NB4 (cell line): ENCODE measurements at regions not wholly inside any gene's neighbourhood (a gene's known extent, or its start where the extent isn't known, plus 50 kb on each side); places are given as distances from the start of the nearest gene placed in this dataset.

ENCODE experiments used
- CTCF ChIP-seq: IDR thresholded peaks from one replicate; pipeline ENCODE4 v1.5.1; 2012; ENCODE audit warnings: low read depth, low read length
- MYC ChIP-seq: IDR thresholded peaks from 2 replicates; pipeline ENCODE4 v1.6.1; 2011; ENCODE audit warnings: low read depth, low read length

- no peak for TF ChIP-seq CTCF
- TF ChIP-seq MYC = no peak
Observed at GRCh38 chr1:101344745-101345144, 107.9 kb downstream of the S1PR1 start.
